Astrocyte of the spinal cord (primary cell): ENCODE measurements at regions not wholly inside any gene's neighbourhood (a gene's known extent, or its start where the extent isn't known, plus 50 kb on each side); places are given as distances from the start of the nearest gene placed in this dataset.

ENCODE experiments used
- DNase-seq: peaks from one replicate; pipeline ENCODE4 v3.0.0; 2011; ENCODE audit warnings: low read depth, low spot score
- H3K4me3 ChIP-seq: 2 replicates; pipeline ENCODE4 v1.5.1; 2011; ENCODE audit warnings: low read depth, mild to moderate bottlenecking, low read length, moderate library complexity
- in situ Hi-C: cut with HindIII; loops from 2 replicates; pipeline ENCODE4 v1.10.0; 2017; ENCODE audit warnings: low sequenced_read_pairs
- TF ChIP-seq, protein P1 (sequence below): IDR thresholded peaks from 2 replicates; pipeline ENCODE4 v1.5.1; 2012; ENCODE audit warnings: low read depth, mild to moderate bottlenecking, low read length, inconsistent platforms

DNA sequence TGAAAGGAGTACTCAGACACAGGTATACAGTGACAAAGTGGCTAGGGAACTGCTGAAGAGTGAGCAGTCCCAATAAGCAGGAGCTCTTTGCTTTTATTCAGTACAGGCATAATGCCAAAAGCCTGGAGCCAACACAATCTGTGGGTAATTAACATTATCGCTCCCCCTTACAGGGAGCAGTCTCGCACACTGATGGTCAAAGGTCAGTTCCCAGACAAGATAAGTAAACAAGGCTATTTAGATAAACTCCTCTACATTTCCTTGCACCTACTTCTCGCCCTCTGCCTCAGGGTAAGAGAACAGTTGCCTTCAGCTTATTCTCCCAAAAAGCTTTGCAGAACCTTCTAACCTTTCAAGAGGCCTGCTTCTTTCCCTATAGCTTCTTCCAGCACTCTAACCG lies 73.9 kb upstream of the TAF9B start:
- H3K4me3 ChIP-seq: no peak overlapping the region
- DNase-seq: no peak
- in situ Hi-C loops: no loop called here
- TF ChIP-seq, protein P1, sequence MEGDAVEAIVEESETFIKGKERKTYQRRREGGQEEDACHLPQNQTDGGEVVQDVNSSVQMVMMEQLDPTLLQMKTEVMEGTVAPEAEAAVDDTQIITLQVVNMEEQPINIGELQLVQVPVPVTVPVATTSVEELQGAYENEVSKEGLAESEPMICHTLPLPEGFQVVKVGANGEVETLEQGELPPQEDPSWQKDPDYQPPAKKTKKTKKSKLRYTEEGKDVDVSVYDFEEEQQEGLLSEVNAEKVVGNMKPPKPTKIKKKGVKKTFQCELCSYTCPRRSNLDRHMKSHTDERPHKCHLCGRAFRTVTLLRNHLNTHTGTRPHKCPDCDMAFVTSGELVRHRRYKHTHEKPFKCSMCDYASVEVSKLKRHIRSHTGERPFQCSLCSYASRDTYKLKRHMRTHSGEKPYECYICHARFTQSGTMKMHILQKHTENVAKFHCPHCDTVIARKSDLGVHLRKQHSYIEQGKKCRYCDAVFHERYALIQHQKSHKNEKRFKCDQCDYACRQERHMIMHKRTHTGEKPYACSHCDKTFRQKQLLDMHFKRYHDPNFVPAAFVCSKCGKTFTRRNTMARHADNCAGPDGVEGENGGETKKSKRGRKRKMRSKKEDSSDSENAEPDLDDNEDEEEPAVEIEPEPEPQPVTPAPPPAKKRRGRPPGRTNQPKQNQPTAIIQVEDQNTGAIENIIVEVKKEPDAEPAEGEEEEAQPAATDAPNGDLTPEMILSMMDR: no peak

DNA sequence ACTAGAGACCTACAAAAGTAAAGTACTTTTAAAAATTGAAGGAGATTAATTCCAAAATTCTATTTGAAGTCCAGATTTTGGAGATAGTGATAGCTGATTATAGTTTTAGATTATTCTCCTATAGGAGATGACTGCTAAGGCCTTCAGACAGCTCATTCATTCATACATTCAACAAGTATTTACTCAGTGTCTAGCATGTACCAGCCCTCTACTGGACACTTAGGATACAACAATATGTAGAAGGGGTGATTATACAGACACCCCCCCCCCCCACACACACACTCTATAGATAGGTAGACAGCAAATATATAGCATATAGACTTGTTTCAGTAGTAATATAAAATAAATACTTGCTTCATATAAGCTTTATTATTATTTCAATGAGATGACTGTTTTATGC lies 60.4 kb upstream of the TAF9B start:
- DNase-seq: peak; percentile 0
- H3K4me3 ChIP-seq: no peak overlapping the region
- TF ChIP-seq, protein P1: peak; percentile 32
- in situ Hi-C loops: no loop called here
